GM13977 (cell line): ENCODE measurements at regions not wholly inside any gene's neighbourhood (a gene's known extent, or its start where the extent isn't known, plus 50 kb on each side); places are given as distances from the start of the nearest gene placed in this dataset.
A peak's percentile ranks its signal among the peaks of the same experiment; 100 is the strongest.

Source experiments
- DNase-seq: peaks from one replicate; pipeline ENCODE4 v3.0.0; 2012; ENCODE audit warnings: low spot score
- CTCF ChIP-seq: IDR thresholded peaks from 2 replicates; pipeline ENCODE4 v1.5.1; 2012; ENCODE audit warnings: mild to moderate bottlenecking, control low read depth; ENCODE audit not compliant: insufficient read depth; ENCODE audit errors: extremely low read depth, missing control alignments
- in situ Hi-C: fragments of 300-500 bp; cut with MboI; formaldehyde crosslinking; loops from one replicate; pipeline ENCODE4 v1.12.0; 2022; ENCODE audit warnings: low sequenced_read_pairs, low pct_unique_long_range_greater_than_20kb, mixed read lengths, inconsistent platforms; ENCODE audit not compliant: unreplicated experiment

- DNase-seq, result no peak
- in situ Hi-C loops, result no loop called here
- no peak for TF ChIP-seq CTCF
These were observed 593.7 kb downstream of the METTL15 start for GRCh38 chr11:28701760-28702449.

GRCh38 chr11:28699701-28700100 is 591.5 kb downstream of the METTL15 start:
- TF ChIP-seq CTCF, result no peak
- in situ Hi-C loops, result loop anchor here (25.0 kb wide), 2 partner anchors 638 to 1012 kb away; no protein-coding TSS in a partner anchor
- no peak for DNase-seq

- in situ Hi-C loops, result loop anchor here (25.0 kb wide), 2 partner anchors 639 to 1011 kb away; no protein-coding TSS in a partner anchor
- no peak for DNase-seq
These were observed 590.0 kb downstream of the METTL15 start for GRCh38 chr11:28697920-28698827.

GRCh38 chr11:28696591-28696990 is 588.4 kb downstream of the METTL15 start:
- no peak for TF ChIP-seq CTCF
- in situ Hi-C loops, result loop anchor here (25.0 kb wide), 2 partner anchors 641 to 1009 kb away; no protein-coding TSS in a partner anchor
- DNase-seq, result no peak

More at GRCh38 chr11:28697920-28698827, 590.0 kb downstream of the METTL15 start:
- TF ChIP-seq CTCF, result peak; percentile 86

GRCh38 chr11:28690746-28691145 is 582.6 kb downstream of the METTL15 start:
- no peak for TF ChIP-seq CTCF
- in situ Hi-C loops, result loop anchor here (25.0 kb wide), 2 partner anchors 647 to 1003 kb away; no protein-coding TSS in a partner anchor
- DNase-seq, result no peak

- no peak for TF ChIP-seq CTCF
These were observed 575.9 kb downstream of the METTL15 start for GRCh38 chr11:28684011-28684586.

More at GRCh38 chr11:28684011-28684586, 575.9 kb downstream of the METTL15 start:
- no peak for DNase-seq
- in situ Hi-C loops, result loop anchor here (25.0 kb wide), 2 partner anchors 653 to 997 kb away; no protein-coding TSS in a partner anchor
